H7 (cell line): ENCODE measurements at regions not wholly inside any gene's neighbourhood (a gene's known extent, or its start where the extent isn't known, plus 50 kb on each side); places are given as distances from the start of the nearest gene placed in this dataset.
A peak's percentile ranks its signal among the peaks of the same experiment; 100 is the strongest.

Source experiments
- DNase-seq: peaks from one replicate; pipeline ENCODE4 v3.0.0; 2012
- H3K27me3 ChIP-seq: 2 replicates; pipeline ENCODE4 v1.6.0; 2011; ENCODE audit warnings: mild to moderate bottlenecking, low read length; ENCODE audit not compliant: control insufficient read depth, insufficient read depth
- H3K36me3 ChIP-seq: replicated peaks from 2 replicates; pipeline ENCODE4 v1.5.1; 2011; ENCODE audit warnings: low read length; ENCODE audit not compliant: control insufficient read depth, insufficient read depth
- H3K4me3 ChIP-seq: 2 replicates; pipeline ENCODE4 v1.5.1; 2011; ENCODE audit warnings: low read depth, mild to moderate bottlenecking, control low read depth, low read length, moderate library complexity; ENCODE audit not compliant: insufficient read depth

DNA sequence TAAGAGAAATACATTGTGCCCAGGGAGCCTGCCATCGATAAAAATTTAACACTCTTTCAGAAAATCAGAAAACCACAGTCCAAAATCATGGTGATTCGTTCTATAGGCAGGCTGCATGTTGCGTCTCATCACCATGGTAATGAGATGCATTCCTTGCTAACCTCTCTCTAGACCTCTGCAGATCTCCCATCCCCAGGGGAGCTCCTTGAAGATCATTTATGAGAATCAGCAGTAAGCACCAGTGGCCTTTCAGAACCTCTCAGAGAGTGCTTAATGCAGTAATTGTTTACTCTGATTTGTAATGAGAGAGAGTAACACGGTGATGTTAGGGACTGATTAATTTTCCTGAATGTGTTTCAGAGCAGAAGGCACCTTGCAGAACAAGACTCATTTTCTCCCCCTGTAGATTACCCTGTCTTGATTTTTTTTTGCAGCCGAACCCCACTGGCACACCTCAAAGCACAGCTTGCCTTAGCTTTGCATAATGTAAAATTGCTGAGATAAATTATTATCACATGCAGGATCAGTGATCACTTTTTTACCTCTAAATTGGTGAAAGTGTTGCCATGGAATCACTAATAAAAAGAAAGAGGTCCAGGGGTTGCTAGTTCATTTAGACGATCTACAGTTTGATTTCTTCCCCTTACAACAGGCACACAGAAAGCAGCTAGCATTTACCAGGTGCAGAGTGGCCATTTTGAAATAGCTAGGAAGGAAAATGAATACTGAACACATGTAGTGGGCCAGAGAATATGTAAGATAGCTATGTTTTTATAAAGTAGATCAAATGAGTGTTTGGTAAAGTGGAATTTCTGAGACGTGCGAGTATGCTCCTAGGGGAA, 98.9 kb upstream of the CHL1 start:
- no peaks in the 10 kb centered on the region for H3K36me3 ChIP-seq
- H3K27me3 ChIP-seq, result no peaks in the 10 kb centered on the region
- peak; percentile 2 for DNase-seq
- H3K4me3 ChIP-seq, result no peak overlapping the region

DNA sequence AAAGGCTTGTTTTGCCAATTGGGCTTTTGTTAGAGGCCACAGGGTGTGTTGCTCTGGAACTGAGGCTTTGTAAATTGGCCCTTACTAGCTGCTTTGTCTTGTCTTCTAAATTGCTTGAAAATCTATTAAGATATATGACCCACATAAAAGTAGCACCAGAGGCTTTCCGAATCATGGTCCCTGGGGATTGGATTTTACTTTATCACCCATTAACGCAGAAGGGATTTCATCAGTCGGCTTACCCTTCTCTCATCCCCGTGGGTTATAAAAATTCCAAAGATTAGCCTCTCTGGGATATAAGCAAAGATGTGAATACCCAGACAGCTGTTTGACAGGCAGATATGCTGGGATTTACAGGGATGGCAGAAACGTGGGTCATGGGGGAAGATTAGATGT, 98.3 kb upstream of the CHL1 start:
- Histone ChIP-seq H3K4me3 (no peak overlapping the region), H3K36me3 (no peaks in the 10 kb centered on the region), H3K27me3 (no peaks in the 10 kb centered on the region)
- DNase-seq, result no peak

DNA sequence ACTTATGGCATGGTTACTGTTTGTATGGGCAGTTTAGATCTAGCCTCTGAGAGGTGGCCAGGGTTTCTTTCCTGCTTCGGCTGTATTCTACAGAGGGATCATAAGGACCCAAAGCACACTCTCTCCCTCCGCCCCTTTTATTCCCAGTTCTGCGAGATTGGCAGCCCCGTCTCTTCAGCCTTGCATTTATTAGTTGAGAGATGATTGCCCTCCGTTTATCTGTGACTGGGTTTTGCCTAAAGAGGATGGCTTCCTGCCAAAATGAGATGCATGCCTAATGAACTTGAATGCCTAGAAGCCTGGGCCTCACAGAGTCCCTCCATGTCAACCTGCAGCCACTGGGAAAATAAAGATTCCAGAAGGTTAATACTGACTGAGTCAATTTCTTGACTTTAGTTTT, 97.1 kb upstream of the CHL1 start:
- H3K4me3 ChIP-seq, result no peak overlapping the region

DNA sequence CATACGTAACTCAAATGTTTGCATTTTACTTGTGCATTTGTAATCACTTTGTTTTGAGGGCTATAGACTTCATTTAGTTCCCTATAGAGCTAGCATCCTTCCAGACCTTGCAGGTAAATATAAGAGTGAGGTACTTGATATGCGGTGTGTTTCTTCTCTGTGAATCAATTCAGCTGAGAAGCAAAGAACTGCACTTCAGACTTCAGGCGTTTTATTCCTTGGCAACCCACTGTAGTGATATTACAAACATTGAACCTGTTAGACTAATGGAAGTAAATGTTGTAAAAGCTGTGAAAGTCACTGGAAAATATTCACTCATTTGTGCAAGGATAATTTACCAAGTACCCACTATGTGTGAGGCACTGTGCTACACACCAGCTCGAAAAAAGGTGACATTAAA, 94.1 kb upstream of the CHL1 start:
- Histone ChIP-seq H3K36me3 (no peaks in the 10 kb centered on the region), H3K27me3 (no peaks in the 10 kb centered on the region), H3K4me3 (no peak overlapping the region)
- no peak for DNase-seq

More for the DNA sequence above, 97.1 kb upstream of the CHL1 start:
- H3K36me3 ChIP-seq, result no peaks in the 10 kb centered on the region
- H3K27me3 ChIP-seq, result no peaks in the 10 kb centered on the region
- no peak for DNase-seq

DNA sequence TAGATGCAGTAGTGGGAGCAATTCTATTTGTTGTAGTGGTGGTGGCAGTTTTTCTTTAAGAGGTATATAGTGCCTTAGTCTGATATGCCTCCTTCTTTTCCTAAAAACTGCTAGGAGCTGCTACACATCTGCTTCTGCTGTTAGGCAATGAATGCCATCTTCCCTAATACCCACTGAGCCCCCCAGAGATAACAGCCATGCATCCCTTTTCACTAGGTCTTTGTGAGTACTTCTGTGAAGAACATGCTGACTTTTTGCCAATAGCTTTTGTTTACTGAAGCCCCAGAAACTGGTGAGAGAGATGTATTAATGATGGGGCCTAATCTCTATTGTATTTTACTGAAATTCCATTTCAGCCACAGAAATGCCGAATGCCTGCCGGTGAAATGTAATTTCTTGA, 92.6 kb upstream of the CHL1 start:
- H3K27me3 ChIP-seq, result no peaks in the 10 kb centered on the region
- H3K4me3 ChIP-seq, result no peak overlapping the region
- DNase-seq, result no peak
- H3K36me3 ChIP-seq, result no peaks in the 10 kb centered on the region

DNA sequence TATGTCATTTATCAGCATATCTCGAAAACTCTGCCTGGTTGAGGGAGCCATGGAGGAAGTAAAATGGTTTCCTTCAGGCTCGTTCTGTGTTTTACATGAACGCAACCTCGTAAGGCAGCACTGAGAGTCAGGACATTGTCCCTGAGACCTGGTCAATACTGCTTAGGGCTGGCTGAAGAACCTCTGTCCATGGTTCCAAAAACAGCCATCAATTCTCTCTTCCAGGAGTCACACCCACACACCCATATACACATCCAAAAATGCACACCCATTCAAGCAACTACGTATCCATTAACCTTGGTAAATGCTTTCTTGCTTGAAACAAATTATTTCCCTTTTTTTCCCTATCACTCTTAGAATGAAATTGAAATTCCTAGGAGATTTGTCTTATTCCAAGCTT, 91.0 kb upstream of the CHL1 start:
- Histone ChIP-seq H3K36me3 (no peaks in the 10 kb centered on the region), H3K4me3 (no peak overlapping the region), H3K27me3 (no peaks in the 10 kb centered on the region)
- DNase-seq, result no peak

DNA sequence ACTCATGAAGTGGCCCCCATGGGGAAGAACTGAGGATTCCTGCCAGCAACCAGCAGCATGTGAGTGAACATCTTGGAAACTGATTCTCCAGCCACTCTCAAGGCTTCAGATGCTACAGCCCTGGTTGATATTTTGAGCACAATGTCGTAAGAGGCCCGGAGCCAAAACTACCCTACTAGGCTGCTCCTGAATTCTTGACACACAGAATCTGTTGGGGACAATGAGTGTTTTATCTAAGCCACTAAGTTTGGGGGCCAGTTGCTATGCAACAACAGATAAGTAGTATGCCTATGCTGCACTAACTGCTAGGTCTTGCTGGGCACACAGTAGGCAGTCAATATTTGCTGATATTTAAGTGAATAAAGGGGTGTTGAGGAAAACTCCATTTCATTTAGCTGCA, 89.9 kb upstream of the CHL1 start:
- Histone ChIP-seq H3K27me3 (no peaks in the 10 kb centered on the region), H3K36me3 (no peaks in the 10 kb centered on the region), H3K4me3 (no peak overlapping the region)
- no peak for DNase-seq

DNA sequence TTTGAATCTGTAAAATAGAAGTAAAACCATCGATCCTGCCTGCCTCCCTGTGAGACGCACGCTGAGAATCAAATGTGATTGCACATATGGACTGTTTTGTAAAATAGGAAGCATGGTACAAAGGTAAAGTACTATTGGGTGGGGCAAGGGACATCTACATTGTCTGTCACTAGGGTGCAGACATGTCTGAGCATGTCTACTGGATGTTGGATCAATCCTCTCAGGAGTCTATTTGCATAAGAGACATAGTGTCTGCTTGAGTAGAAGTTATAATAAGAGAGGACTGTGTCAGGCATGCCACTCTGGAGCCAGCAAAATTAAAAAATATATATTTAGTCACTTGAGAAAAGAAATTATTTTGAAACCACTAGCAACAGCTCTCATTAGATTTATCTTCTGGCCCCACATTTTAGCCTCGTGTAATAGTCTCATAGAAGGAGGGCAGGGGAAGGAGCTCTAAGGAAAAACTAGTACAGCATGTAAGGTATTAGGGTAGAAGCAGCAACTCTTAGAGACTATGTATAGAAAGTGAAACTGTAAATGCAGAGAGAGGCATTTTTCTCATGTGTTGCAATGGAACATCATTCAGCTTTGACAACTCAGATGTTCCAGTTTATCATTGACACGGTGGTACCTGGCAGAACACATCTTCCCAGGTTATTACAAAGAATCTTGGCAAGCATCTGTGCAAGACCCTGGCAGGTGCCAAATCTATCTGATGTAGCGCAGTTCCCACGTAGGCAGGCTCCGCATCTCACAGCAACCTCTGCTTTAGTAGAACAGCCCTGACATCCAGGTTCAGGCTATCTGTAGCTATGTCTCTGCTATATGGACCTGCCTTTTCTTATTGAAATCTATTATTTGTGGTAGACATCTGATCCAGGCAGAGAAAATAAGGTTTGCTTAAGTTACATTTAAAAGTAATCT, 85.2 kb upstream of the CHL1 start:
- no peaks in the 10 kb centered on the region; the same call in 1 of the 2 replicates for H3K27me3 ChIP-seq
- no peak overlapping the region for H3K4me3 ChIP-seq
- DNase-seq, result no peak
- H3K36me3 ChIP-seq, result no peaks in the 10 kb centered on the region

DNA sequence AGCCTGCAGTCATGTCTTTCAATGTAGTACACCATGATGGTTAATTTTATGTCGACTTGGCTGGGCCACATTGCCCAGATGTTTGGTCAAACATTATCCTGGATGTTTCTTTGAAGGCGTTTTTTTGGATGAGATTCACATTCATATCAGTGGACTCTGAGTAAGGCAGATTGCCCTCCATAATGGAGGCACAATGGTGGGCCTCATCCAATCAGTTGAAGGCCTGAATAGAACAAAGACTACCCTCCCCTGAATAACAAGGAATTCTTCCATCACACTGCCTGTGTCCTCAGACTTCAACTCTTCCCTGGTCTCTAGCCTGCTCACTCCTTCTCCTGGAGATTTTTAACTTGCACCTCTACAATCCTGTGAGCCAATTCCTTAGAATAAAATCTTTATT, 83.8 kb upstream of the CHL1 start:
- Histone ChIP-seq H3K4me3 (no peak overlapping the region), H3K36me3 (no peaks in the 10 kb centered on the region)

DNA sequence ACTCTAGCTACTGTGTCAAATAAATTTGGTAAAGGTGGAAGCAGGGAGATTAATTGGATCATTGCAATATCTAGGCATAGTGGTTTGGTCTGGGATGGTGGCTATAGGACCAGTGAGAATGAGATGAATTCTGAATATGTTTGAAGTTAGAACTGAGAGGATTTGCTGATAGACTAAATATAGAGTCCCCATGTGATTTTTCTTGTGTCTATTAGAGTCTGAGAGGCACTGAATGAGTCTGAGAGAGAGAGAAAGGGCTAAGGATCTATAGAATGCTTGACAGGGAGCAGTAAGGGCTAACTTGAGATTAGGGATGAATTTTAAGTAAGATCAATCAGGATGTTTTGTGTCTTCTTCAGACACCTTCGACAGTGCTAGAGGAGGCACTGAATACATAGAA, 77.9 kb upstream of the CHL1 start:
- no peak overlapping the region for H3K4me3 ChIP-seq

More for the DNA sequence above, 83.8 kb upstream of the CHL1 start:
- DNase-seq, result no peak
- no peaks in the 10 kb centered on the region; the same call in 1 of the 2 replicates for H3K27me3 ChIP-seq

DNA sequence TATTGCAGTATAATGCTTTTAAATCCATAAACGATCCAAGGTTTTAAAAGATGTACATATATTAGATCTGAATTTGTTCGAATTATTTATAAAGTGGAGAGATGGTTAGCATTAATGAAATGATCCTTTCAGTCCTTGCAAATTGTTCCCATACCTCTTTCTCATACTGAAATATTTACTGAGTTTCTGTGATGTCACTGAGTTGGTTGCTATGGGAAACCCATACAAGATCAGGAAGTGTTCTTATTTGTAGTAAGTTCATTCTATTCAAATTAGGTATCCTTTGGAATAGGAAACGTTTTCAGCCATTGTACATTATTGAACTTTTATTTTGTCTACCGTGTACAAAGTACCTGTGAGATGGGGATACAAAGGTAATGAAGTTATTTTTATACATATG, 73.2 kb upstream of the CHL1 start:
- Histone ChIP-seq H3K27me3 (no peaks in the 10 kb centered on the region; the same call in 1 of the 2 replicates), H3K36me3 (no peaks in the 10 kb centered on the region)

More for the DNA sequence above, 77.9 kb upstream of the CHL1 start:
- Histone ChIP-seq H3K36me3 (no peaks in the 10 kb centered on the region), H3K27me3 (no peaks in the 10 kb centered on the region; the same call in 1 of the 2 replicates)
- DNase-seq, result no peak

DNA sequence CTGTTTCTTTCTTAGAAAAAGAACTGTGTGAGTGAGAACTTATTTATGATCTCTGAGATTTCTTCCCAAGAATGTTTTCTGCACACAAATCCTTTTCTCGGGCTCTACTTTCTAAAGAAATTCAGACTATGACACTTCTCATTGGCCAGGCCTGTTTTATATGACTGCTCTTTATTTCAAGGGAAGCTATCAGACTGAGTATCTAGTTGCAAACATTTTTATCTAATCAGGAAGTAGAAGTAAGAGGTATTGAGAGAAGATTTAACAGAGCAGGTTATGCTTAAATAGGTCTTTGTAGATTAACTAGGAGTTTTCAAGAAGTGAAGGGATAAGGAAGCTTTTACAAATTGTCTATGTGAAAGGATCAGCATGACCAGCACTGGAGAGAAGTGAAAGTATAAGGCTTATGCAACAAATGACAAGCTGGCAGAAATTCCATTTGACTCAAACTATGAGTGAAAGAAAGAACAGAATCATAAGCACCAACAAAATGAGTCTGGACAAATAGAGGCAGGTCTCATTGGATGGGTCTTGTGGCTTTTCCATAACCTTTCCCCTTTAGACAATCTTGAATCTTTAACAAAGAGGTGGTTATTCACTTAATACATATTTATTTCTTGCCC, 71.9 kb upstream of the CHL1 start:
- Histone ChIP-seq H3K4me3 (no peak overlapping the region), H3K27me3 (no peaks in the 10 kb centered on the region; the same call in 1 of the 2 replicates), H3K36me3 (no peaks in the 10 kb centered on the region)
- no peak for DNase-seq

More for the DNA sequence above, 73.2 kb upstream of the CHL1 start:
- H3K4me3 ChIP-seq, result no peak overlapping the region
- no peak for DNase-seq

DNA sequence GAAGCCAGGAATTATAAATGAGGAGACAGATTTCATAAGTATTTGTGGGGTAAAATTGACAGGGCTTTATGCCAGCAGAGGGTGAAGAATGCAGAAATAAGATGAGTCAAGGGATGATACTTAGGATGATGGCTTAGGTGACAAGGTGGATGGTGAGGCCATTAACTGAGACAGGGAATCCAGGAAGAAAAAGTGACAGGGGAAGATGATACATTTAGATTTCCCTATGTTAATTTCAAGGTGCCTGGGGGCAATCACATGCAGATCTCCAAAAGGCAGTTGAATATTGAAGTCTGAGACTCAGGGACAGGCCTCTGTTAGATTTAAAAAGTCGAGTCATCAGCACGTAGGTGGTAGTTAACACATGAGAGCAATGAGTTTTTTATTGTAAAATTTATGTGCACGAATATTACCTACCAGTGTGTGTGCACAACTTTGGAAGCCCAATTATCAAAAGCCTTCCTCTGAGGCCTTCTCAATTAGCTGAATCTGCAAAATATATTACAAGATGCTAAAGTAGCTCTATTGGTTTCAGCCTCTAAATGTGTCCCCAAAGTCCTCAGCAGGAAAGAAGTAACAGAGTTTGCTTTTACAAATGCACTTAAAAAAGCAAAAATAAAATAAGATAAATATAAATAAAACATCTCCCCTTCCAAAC, 67.9 kb upstream of the CHL1 start:
- DNase-seq, result no peak
- no peaks in the 10 kb centered on the region for H3K27me3 ChIP-seq
- H3K4me3 ChIP-seq, result no peak overlapping the region
- no peaks in the 10 kb centered on the region for H3K36me3 ChIP-seq
